ENCODE measurements at regions not wholly inside any gene's neighbourhood (a gene's known extent, or its start where the extent isn't known, plus 50 kb on each side); places are given as distances from the start of the nearest gene placed in this dataset.

DNA sequence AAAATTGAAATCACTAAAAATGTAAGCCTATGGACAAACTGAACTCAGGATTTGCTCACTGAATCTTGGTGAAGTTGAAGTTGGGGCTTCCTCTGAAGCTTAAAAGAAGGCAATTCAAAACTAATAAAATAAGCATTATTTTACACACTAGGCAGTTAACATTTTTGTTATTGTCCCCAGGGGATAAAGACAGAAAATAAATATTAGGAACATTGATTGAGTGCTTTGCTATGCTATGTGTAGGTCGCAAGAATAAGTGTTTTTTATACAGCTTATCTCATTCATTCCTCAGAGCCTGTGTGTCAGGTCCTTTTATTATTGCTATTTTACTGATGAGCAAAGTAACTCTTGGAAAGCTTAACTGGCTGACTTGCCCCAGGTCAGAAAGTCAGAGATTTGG is 82.2 kb downstream of the ZNF608 start:
- no peaks in the 10 kb centered on the region for H3K9me3 ChIP-seq (ENCODE audit: control insufficient read depth, low read depth, low read length)
- H4K20me1 ChIP-seq (ENCODE audit: control insufficient read depth, extremely low read depth, insufficient read depth, low read length), result no peaks in the 10 kb centered on the region
- H3K36me3 ChIP-seq (ENCODE audit: control insufficient read depth in 2 of 2, extremely low read depth in 1 of 2, insufficient read depth in 2 of 2, low read length in 2 of 2), result no peaks in the 10 kb centered on the region
- H3K9me1 ChIP-seq (ENCODE audit: control insufficient read depth, extremely low read depth, insufficient read depth, low read length), result peaks cover 3% of the 10 kb centered on the region
- no peak overlapping the region for H2AFZ ChIP-seq (ENCODE audit: control insufficient read depth, low read length)
- DNase-seq (ENCODE audit: low read depth, low spot score), result no peak
- dilution Hi-C loops (cut with MboI; ENCODE audit: extremely low pct_ligation_motif_present, low sequenced_read_pairs), result no loop called here
- H3K4me2 ChIP-seq (ENCODE audit: control insufficient read depth, extremely low read depth, insufficient read depth, low read depth, low read length), result no peak overlapping the region
- no peak overlapping the region for H3K4me3 ChIP-seq (ENCODE audit: control insufficient read depth in 2 of 3, extremely low read depth in 1 of 3, insufficient read depth in 2 of 3, low read depth in 1 of 3, low read length in 3 of 3)
- TF ChIP-seq EZH2 (IDR thresholded peaks at IDR 0.05; ENCODE audit: low read length), result no peak
- TF ChIP-seq, protein P1, sequence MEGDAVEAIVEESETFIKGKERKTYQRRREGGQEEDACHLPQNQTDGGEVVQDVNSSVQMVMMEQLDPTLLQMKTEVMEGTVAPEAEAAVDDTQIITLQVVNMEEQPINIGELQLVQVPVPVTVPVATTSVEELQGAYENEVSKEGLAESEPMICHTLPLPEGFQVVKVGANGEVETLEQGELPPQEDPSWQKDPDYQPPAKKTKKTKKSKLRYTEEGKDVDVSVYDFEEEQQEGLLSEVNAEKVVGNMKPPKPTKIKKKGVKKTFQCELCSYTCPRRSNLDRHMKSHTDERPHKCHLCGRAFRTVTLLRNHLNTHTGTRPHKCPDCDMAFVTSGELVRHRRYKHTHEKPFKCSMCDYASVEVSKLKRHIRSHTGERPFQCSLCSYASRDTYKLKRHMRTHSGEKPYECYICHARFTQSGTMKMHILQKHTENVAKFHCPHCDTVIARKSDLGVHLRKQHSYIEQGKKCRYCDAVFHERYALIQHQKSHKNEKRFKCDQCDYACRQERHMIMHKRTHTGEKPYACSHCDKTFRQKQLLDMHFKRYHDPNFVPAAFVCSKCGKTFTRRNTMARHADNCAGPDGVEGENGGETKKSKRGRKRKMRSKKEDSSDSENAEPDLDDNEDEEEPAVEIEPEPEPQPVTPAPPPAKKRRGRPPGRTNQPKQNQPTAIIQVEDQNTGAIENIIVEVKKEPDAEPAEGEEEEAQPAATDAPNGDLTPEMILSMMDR (optimal IDR thresholded peaks at IDR 0.05 in 1 of 3, IDR thresholded peaks at IDR 0.05 in 1 of 3, conservative IDR thresholded peaks at IDR 0.05 in 1 of 3; ENCODE audit: extremely low read depth in 1 of 3, insufficient read depth in 2 of 3, low read length in 3 of 3), result no peak
- H3K27ac ChIP-seq (ENCODE audit: control insufficient read depth, insufficient read depth, low read length), result no peak overlapping the region
- H3K27me3 ChIP-seq (ENCODE audit: control insufficient read depth, extremely low read depth, insufficient read depth, low read length), result no peaks in the 10 kb centered on the region
- H3K79me2 ChIP-seq (ENCODE audit: control insufficient read depth, insufficient read depth, low read length), result no peaks in the 10 kb centered on the region
- no peak for FAIRE-seq
- H3K9ac ChIP-seq (ENCODE audit: control insufficient read depth, extremely low read depth, insufficient read depth, low read length), result no peak overlapping the region
- peaks cover 38% of the 10 kb centered on the region for H3K4me1 ChIP-seq (ENCODE audit: control insufficient read depth, extremely low read depth, insufficient read depth, low read length)

DNA sequence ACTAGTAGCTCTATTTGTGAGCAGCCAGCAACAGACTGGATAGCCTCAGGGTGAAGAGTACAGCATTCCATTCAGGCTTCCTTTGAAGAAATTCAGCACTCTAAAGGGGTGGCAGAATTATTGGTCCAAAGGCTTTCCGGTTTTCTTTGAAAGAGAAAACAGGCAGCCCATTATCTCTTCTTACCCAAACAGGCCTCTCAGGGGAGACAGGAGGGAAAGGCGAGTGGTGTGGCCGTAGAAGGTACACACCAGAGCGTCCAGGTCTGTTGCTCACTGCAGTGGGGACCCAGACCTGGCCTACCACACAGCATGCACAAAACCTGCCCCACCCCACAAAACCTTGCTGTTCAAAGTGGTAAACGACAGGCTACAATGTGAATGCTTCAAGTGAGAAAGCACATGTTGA is 83.3 kb downstream of the ZNF608 start:
- Histone ChIP-seq H3K27me3 (ENCODE audit: control insufficient read depth, extremely low read depth, insufficient read depth, low read length) (no peaks in the 10 kb centered on the region), H3K4me3 (ENCODE audit: control insufficient read depth in 2 of 3, extremely low read depth in 1 of 3, insufficient read depth in 2 of 3, low read depth in 1 of 3, low read length in 3 of 3) (no peak overlapping the region), H3K36me3 (ENCODE audit: control insufficient read depth in 2 of 2, extremely low read depth in 1 of 2, insufficient read depth in 2 of 2, low read length in 2 of 2) (no peaks in the 10 kb centered on the region), H4K20me1 (ENCODE audit: control insufficient read depth, extremely low read depth, insufficient read depth, low read length) (no peaks in the 10 kb centered on the region), H3K79me2 (ENCODE audit: control insufficient read depth, insufficient read depth, low read length) (no peaks in the 10 kb centered on the region), H3K4me2 (ENCODE audit: control insufficient read depth, extremely low read depth, insufficient read depth, low read depth, low read length) (no peak overlapping the region), H3K9me3 (ENCODE audit: control insufficient read depth, low read depth, low read length) (no peaks in the 10 kb centered on the region), H3K27ac (ENCODE audit: control insufficient read depth, insufficient read depth, low read length) (no peak overlapping the region), H3K9ac (ENCODE audit: control insufficient read depth, extremely low read depth, insufficient read depth, low read length) (no peak overlapping the region), H2AFZ (ENCODE audit: control insufficient read depth, low read length) (no peak overlapping the region), H3K9me1 (ENCODE audit: control insufficient read depth, extremely low read depth, insufficient read depth, low read length) (peaks cover 3% of the 10 kb centered on the region), H3K4me1 (ENCODE audit: control insufficient read depth, extremely low read depth, insufficient read depth, low read length) (peaks cover 41% of the 10 kb centered on the region)
- dilution Hi-C loops (cut with MboI; ENCODE audit: extremely low pct_ligation_motif_present, low sequenced_read_pairs), result no loop called here
- TF ChIP-seq EZH2 (IDR thresholded peaks at IDR 0.05; ENCODE audit: low read length), result no peak
- TF ChIP-seq, protein P1 (optimal IDR thresholded peaks at IDR 0.05 in 1 of 3, IDR thresholded peaks at IDR 0.05 in 1 of 3, conservative IDR thresholded peaks at IDR 0.05 in 1 of 3; ENCODE audit: extremely low read depth in 1 of 3, insufficient read depth in 2 of 3, low read length in 3 of 3), result no peak
- no peak for DNase-seq (ENCODE audit: low read depth, low spot score)
- peak; percentile 49 for FAIRE-seq

All from keratinocyte (primary cell).